GM18951 (cell line): ENCODE measurements at regions not wholly inside any gene's neighbourhood (a gene's known extent, or its start where the extent isn't known, plus 50 kb on each side); places are given as distances from the start of the nearest gene placed in this dataset.
"Not testable (repeated sequence)": the region's sequence is repeated elsewhere in the genome, so short reads cannot be mapped to it uniquely, and the experiment has no call there.

Experiments used
- POLR2A ChIP-seq: IDR thresholded peaks from 4 replicates; pipeline ENCODE4 v1.6.1; 2011; ENCODE audit warnings: mild to moderate bottlenecking; ENCODE audit not compliant: insufficient read length, insufficient read depth; ENCODE audit errors: extremely low read depth
- in situ Hi-C: fragments of 300-500 bp; cut with MboI; formaldehyde crosslinking; loops from one replicate; pipeline ENCODE4 v1.12.0; 2022; ENCODE audit warnings: low sequenced_read_pairs, mixed read lengths, inconsistent platforms; ENCODE audit not compliant: unreplicated experiment

DNA sequence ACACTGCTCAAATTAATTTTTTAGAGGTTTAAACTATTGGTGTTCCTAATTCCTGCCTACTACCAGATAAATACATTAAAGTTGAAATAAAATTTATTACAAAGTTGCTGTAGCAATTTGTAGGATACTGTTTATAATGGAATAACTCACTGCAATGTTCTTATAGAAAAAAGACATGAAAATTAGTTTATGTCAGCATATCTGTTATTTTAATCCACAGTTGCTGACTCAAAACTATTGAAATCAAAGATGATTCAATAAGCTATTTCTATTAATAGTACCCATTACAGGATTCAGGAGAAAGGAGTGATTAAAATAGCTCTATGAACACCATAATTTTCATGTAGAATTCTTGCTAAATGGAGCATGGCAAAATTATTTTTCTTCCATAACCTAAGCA is 764.4 kb upstream of the NUDT12 start:
- in situ Hi-C loops: no loop called here
- TF ChIP-seq POLR2A: no peak

DNA sequence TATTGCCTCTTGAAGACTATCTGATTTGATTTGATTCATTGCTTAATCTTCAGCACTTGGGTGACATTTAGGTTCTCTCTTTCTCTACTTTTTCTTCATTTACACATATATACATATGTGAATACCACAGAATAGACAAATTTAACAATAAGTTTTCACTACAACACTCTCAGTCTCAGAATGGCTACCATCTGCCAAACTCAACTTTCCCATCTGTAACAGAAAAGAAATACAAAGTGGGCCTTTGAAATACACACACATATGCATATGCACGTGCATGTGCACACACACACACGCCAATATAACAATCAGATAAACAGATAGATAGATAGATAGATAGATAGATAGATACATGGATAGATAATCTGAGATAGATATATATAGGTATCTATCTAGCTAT is 762.8 kb upstream of the NUDT12 start:
- TF ChIP-seq POLR2A: no peak
- in situ Hi-C loops: no loop called here

GRCh38 chr5:104316676-104317075 is 754.1 kb upstream of the NUDT12 start:
- in situ Hi-C loops: not testable (repeated sequence)

DNA sequence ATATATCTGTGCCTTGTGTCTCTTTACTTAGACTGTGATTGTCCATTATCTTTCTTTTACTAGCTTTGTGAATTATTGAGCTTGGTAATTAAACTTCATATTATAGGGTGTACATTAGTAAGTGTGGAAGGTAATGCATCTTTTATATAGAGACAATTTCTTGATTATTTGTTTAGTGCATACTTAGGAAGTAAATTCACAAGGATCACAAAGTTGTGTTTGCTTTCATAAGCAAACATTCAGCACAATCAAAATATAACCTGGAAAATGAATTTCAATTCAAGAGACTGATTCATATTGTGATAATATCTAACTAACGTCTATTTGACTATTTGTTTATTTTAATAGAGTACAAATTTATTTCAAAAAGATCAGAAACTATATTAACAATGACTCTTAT is 749.9 kb upstream of the NUDT12 start:
- no peak for TF ChIP-seq POLR2A
- in situ Hi-C loops: no loop called here

- no peak for TF ChIP-seq POLR2A
- in situ Hi-C loops: no loop called here
These were observed 743.0 kb upstream of the NUDT12 start for GRCh38 chr5:104305602-104306001.

- in situ Hi-C loops: no loop called here
- no peak for TF ChIP-seq POLR2A
These were observed 737.6 kb upstream of the NUDT12 start for GRCh38 chr5:104299998-104300706.

GRCh38 chr5:104298518-104298917 is 735.9 kb upstream of the NUDT12 start:
- in situ Hi-C loops: no loop called here
- no peak for TF ChIP-seq POLR2A

DNA sequence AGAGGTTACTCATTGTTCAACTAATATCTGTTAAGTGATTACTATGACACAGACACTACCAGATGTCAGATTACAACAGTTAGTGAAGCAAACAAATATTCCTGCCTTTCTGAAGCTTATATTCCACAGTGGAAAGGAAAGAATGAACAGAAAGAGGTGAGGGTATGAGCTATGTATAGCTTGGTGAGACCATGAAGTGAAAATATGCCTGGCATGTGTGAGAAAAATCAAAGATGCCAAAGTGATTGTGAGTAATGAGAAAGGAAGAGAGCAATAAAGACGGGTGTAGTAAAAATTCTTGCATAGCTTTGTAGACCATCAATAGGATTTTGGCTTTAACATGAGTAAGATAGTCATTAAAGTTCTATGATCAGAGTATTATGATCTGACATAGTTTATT is 734.5 kb upstream of the NUDT12 start:
- TF ChIP-seq POLR2A: no peak
- in situ Hi-C loops: no loop called here

DNA sequence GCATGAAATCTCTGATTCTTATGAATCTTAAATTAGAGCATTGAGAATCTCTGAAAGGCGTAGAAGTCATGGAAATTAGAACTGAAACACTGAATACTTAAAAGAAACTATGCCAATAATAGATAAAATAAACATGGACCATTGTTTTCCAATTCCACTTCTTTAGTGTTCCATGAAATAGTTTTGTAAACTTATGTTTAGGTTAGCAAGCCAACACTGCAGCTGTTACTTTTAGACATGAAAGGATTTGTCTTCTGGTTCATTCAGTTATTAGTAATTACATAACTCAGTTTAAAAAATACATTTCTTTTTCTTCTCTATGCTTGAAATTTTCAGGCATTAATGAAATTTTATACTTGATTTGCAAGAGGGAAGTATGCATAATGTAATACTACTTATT is 733.4 kb upstream of the NUDT12 start:
- no peak for TF ChIP-seq POLR2A
- in situ Hi-C loops: no loop called here

- in situ Hi-C loops: no loop called here
- TF ChIP-seq POLR2A: no peak
These were observed 720.5 kb upstream of the NUDT12 start for GRCh38 chr5:104283136-104283535.

DNA sequence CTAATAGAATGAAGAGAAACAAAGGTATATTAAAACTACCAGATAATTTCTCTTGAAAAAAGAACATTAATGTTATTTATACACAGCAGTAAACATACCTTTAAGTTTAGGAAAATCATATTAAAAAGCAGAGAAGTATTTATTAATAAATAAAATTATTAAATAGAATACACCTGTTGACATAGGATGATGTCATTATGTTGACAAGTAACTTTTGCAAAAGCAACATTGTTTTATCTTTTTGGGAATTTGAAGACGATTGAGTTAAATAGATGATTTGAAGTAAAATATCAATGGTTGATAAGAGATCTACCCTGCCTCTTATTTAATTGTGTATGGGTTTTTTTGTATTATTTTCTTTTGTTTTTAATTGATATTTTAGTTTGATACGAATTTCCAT is 711.1 kb upstream of the NUDT12 start:
- no peak for TF ChIP-seq POLR2A

DNA sequence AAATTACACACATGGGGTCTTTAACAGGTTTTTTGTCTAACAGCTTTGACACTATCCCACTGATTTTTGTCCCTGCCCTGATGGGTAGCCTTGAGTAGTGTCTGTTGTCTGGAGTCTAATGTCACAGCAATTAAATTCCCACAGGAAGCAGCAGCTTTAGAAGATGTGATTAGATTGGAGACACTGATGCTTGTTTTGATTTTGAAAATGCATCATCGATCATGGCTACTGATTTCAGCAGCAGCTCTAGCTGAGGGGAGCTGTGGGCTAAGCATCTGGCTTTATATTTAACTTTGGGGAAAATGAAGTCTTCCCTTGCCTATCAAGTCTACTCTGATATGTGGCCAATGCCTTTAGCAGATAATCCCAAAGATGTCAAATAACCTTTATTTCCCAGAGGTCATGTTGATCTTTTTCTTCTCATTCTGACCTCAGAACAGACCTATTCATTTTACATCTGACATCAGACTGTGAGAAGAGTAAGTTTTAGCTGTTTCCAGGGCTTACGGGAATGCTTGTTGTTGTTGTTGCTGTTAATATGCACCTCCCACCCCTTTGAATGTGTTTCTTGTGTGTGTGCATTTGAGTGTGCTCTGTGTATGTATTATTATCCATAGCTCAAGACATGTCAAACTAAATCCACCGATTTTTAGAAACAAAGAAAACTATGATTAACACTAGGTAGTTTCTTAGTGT is 704.9 kb upstream of the NUDT12 start:
- TF ChIP-seq POLR2A: no peak
- in situ Hi-C loops: no loop called here

More for the DNA sequence above, 711.1 kb upstream of the NUDT12 start:
- in situ Hi-C loops: no loop called here

DNA sequence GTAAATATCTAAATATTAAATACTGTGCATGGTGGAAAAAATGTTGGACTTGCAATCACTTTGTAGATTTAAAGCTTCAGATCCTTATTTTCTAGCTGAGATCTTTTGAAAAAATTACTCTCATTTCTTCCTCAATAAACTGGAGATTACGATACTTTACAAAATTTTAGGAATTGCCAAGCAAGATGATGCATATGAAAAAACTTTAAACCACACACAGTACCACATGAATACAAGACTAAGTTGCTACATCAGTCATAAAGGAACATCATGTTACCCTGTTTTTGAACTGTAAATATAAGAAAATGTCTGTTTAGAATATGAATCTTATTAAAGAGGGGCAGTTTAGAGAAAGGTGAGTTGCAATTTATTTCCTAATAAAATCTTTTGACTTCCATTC is 703.6 kb upstream of the NUDT12 start:
- in situ Hi-C loops: no loop called here
- TF ChIP-seq POLR2A: no peak

- in situ Hi-C loops: no loop called here
These were observed 703.0 kb upstream of the NUDT12 start for GRCh38 chr5:104265531-104266140.

GRCh38 chr5:104247260-104247659 is 684.7 kb upstream of the NUDT12 start:
- TF ChIP-seq POLR2A: no peak
- in situ Hi-C loops: no loop called here

More at GRCh38 chr5:104265531-104266140, 703.0 kb upstream of the NUDT12 start:
- TF ChIP-seq POLR2A: no peak
